Neural cell (in vitro differentiated cells): ENCODE measurements at regions not wholly inside any gene's neighbourhood (a gene's known extent, or its start where the extent isn't known, plus 50 kb on each side); places are given as distances from the start of the nearest gene placed in this dataset.

Source experiments
- H2AFZ ChIP-seq: fragments of 200-600, 300-800 bp; sonication (generic), shearing (Covaris generic); 2 replicates; pipeline ENCODE4 v1.6.0; 2014; ENCODE audit warnings: low read depth, mild to moderate bottlenecking, antibody characterized with exemption, low read length, moderate library complexity
- H3F3A ChIP-seq: fragments of 200-600 bp; shearing (Covaris generic); 2 replicates; pipeline ENCODE4 v1.6.1; 2016; ENCODE audit warnings: mild to moderate bottlenecking, moderate library complexity, mixed read lengths, antibody characterized with exemption, low read length; ENCODE audit not compliant: insufficient read depth, poor library complexity, severe bottlenecking
- H3K27ac ChIP-seq: fragments of 200-600, 300-800 bp; sonication (generic), shearing (Covaris generic); 2 replicates; pipeline ENCODE4 v1.5.1; 2014; ENCODE audit warnings: mild to moderate bottlenecking, low read length, moderate library complexity
- H3K27me3 ChIP-seq: fragments of 300-800, 200-600 bp; sonication (generic), shearing (Covaris generic); 2 replicates; pipeline ENCODE4 v1.6.0; 2014; ENCODE audit warnings: mild to moderate bottlenecking, low read depth, low read length, moderate library complexity; ENCODE audit not compliant: insufficient read depth
- H3K36me3 ChIP-seq: fragments of 300-800, 200-600 bp; sonication (generic), shearing (Covaris generic); 2 replicates; pipeline ENCODE4 v1.5.1; 2014; ENCODE audit warnings: mild to moderate bottlenecking, antibody characterized with exemption, low read length, moderate library complexity; ENCODE audit not compliant: insufficient read depth
- H3K4me2 ChIP-seq: fragments of 300-800, 200-600 bp; sonication (generic), shearing (Covaris generic); 2 replicates; pipeline ENCODE4 v1.6.0; 2014; ENCODE audit warnings: mild to moderate bottlenecking, low read length
- H3K4me3 ChIP-seq: fragments of 300-800, 200-600 bp; sonication (generic), shearing (Covaris generic); 2 replicates; pipeline ENCODE4 v1.5.1; 2014; ENCODE audit warnings: mild to moderate bottlenecking, low read length, moderate library complexity
- H3K79me2 ChIP-seq: fragments of 200-600 bp; shearing (Covaris generic); replicated peaks from 2 replicates; pipeline ENCODE4 v1.6.0; 2014; ENCODE audit warnings: mild to moderate bottlenecking, low read length, moderate library complexity; ENCODE audit not compliant: insufficient read depth
- H3K9ac ChIP-seq: fragments of 300-800, 200-600 bp; sonication (generic), shearing (Covaris generic); 2 replicates; pipeline ENCODE4 v1.6.1; 2016; ENCODE audit warnings: mild to moderate bottlenecking, low read length, mixed read lengths
- H3K9me2 ChIP-seq: fragments of 200-600 bp; shearing (Covaris generic); 2 replicates; pipeline ENCODE4 v1.6.1; 2016; ENCODE audit warnings: mild to moderate bottlenecking, low read length, mixed read lengths; ENCODE audit not compliant: insufficient read depth
- H3K9me3 ChIP-seq: fragments of 200-600, 300-800 bp; sonication (generic), shearing (Covaris generic); 2 replicates; pipeline ENCODE4 v1.6.1; 2016; ENCODE audit warnings: mild to moderate bottlenecking, mixed run types, low read length, moderate library complexity, mixed read lengths
- H4K20me1 ChIP-seq: fragments of 200-600 bp; shearing (Covaris generic); 2 replicates; pipeline ENCODE4 v1.6.1; 2016; ENCODE audit warnings: mild to moderate bottlenecking, mixed run types; ENCODE audit not compliant: insufficient read depth
- CTCF ChIP-seq: fragments of 450-650 bp; IDR thresholded peaks from 2 replicates; pipeline ENCODE4 v1.5.1; 2014; ENCODE audit warnings: antibody characterized with exemption, mild to moderate bottlenecking, moderate library complexity; ENCODE audit not compliant: poor library complexity, severe bottlenecking
- EP300 ChIP-seq: fragments of 450-650 bp; conservative IDR thresholded peaks from 2 replicates; pipeline ENCODE4 v1.6.1; 2014; ENCODE audit warnings: antibody characterized with exemption, mild to moderate bottlenecking, moderate library complexity; ENCODE audit not compliant: poor library complexity, severe bottlenecking
- EZH2 ChIP-seq: fragments of 200-600, 300-800 bp; shearing (Covaris generic), sonication (generic); IDR thresholded peaks from 2 replicates; pipeline ENCODE4 v1.6.1; 2014; ENCODE audit warnings: antibody characterized with exemption, low read length, borderline replicate concordance, mild to moderate bottlenecking; ENCODE audit not compliant: insufficient read depth, poor library complexity, severe bottlenecking
- MXI1 ChIP-seq: fragments of 450-650 bp; conservative IDR thresholded peaks from 2 replicates; pipeline ENCODE4 v1.6.1; 2014; ENCODE audit warnings: antibody characterized with exemption, mild to moderate bottlenecking; ENCODE audit not compliant: poor library complexity, severe bottlenecking
- POLR2AphosphoS5 ChIP-seq: IDR thresholded peaks from 2 replicates; pipeline ENCODE4 v1.6.1; 2012
- RAD21 ChIP-seq: fragments of 450-650 bp; conservative IDR thresholded peaks from 2 replicates; pipeline ENCODE4 v1.6.1; 2014; ENCODE audit warnings: antibody characterized with exemption, mild to moderate bottlenecking, moderate library complexity
- SMC3 ChIP-seq: fragments of 450-650 bp; conservative IDR thresholded peaks from 2 replicates; pipeline ENCODE4 v1.6.1; 2014; ENCODE audit warnings: antibody characterized with exemption, mild to moderate bottlenecking, moderate library complexity; ENCODE audit not compliant: poor library complexity
- TAF1 ChIP-seq: IDR thresholded peaks from 2 replicates; pipeline ENCODE4 v1.6.1; 2012; ENCODE audit warnings: low read depth
- TF ChIP-seq, protein P1 (sequence below): IDR thresholded peaks from 2 replicates; pipeline ENCODE4 v1.6.1; 2012; ENCODE audit warnings: borderline replicate concordance

- no peaks in the 10 kb centered on the region for H3K9me3 ChIP-seq
- TF ChIP-seq CTCF = no peak
- no peak for TF ChIP-seq RAD21
- TF ChIP-seq, protein P1, sequence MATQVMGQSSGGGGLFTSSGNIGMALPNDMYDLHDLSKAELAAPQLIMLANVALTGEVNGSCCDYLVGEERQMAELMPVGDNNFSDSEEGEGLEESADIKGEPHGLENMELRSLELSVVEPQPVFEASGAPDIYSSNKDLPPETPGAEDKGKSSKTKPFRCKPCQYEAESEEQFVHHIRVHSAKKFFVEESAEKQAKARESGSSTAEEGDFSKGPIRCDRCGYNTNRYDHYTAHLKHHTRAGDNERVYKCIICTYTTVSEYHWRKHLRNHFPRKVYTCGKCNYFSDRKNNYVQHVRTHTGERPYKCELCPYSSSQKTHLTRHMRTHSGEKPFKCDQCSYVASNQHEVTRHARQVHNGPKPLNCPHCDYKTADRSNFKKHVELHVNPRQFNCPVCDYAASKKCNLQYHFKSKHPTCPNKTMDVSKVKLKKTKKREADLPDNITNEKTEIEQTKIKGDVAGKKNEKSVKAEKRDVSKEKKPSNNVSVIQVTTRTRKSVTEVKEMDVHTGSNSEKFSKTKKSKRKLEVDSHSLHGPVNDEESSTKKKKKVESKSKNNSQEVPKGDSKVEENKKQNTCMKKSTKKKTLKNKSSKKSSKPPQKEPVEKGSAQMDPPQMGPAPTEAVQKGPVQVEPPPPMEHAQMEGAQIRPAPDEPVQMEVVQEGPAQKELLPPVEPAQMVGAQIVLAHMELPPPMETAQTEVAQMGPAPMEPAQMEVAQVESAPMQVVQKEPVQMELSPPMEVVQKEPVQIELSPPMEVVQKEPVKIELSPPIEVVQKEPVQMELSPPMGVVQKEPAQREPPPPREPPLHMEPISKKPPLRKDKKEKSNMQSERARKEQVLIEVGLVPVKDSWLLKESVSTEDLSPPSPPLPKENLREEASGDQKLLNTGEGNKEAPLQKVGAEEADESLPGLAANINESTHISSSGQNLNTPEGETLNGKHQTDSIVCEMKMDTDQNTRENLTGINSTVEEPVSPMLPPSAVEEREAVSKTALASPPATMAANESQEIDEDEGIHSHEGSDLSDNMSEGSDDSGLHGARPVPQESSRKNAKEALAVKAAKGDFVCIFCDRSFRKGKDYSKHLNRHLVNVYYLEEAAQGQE = no peak
- TF ChIP-seq EP300 = no peak
- no peak for TF ChIP-seq POLR2AphosphoS5
- no peak for TF ChIP-seq SMC3
- TF ChIP-seq MXI1 = no peak
- H3K79me2 ChIP-seq = no peaks in the 10 kb centered on the region
- H3K36me3 ChIP-seq = no peaks in the 10 kb centered on the region
- H3K9ac ChIP-seq = no peak overlapping the region
- no peak overlapping the region for H2AFZ ChIP-seq
- H3K27me3 ChIP-seq = no peaks in the 10 kb centered on the region
- no peak overlapping the region for H3K4me3 ChIP-seq
- H3K9me2 ChIP-seq = no peaks in the 10 kb centered on the region
- no peaks in the 10 kb centered on the region for H3F3A ChIP-seq
- no peaks in the 10 kb centered on the region for H4K20me1 ChIP-seq
- no peak overlapping the region for H3K4me2 ChIP-seq
- no peak overlapping the region for H3K27ac ChIP-seq
These were observed 1020.0 kb upstream of the GHITM start for GRCh38 chr10:83119346-83119745.

- no peaks in the 10 kb centered on the region for H3K9me2 ChIP-seq
- no peak for TF ChIP-seq POLR2AphosphoS5
- no peak overlapping the region for H3K9ac ChIP-seq
- H4K20me1 ChIP-seq = no peaks in the 10 kb centered on the region
- H2AFZ ChIP-seq = no peak overlapping the region
- H3K79me2 ChIP-seq = no peaks in the 10 kb centered on the region
- no peak overlapping the region for H3K4me2 ChIP-seq
- no peaks in the 10 kb centered on the region for H3K27me3 ChIP-seq
- H3K4me3 ChIP-seq = no peak overlapping the region
- no peaks in the 10 kb centered on the region for H3K36me3 ChIP-seq
- no peaks in the 10 kb centered on the region for H3F3A ChIP-seq
- H3K9me3 ChIP-seq = no peaks in the 10 kb centered on the region
- no peak overlapping the region for H3K27ac ChIP-seq
These were observed 1017.0 kb upstream of the GHITM start for GRCh38 chr10:83122336-83122735.

DNA sequence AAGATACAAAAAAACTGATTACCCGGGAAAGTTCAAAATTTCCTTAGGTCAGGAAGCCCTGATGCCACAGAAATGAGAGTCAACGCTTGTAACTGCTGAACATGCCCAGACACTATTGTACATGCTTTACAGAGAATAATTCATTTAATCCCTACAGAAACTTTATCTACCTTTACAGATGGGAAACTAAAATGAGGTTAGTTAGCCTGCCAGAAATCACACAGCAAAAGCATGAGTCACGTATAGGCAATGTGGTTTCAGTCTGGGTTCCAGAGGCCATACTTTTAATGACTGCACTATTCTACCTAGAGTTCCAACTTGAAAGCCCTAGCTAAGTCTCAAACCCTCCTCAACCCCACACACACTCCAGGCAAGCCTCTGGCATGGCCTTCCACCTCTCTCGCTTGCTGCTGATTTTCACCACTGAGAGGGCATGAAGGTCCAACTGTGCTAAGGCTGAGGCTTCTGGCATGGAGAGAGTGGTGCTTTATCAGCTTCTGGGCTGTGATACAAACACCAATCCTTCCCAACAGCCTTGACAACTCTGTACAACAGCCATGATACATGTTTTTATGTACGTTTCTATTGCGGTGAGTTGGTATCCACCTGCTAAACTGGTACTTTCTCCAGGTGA lies 1011.2 kb upstream of the GHITM start:
- Histone ChIP-seq H3F3A (no peaks in the 10 kb centered on the region), H3K9me2 (no peaks in the 10 kb centered on the region), H3K9me3 (no peaks in the 10 kb centered on the region), H3K36me3 (no peaks in the 10 kb centered on the region), H3K79me2 (no peaks in the 10 kb centered on the region), H3K4me3 (no peak overlapping the region), H3K9ac (no peak overlapping the region), H3K27ac (no peak overlapping the region), H2AFZ (no peak overlapping the region), H3K4me2 (no peak overlapping the region), H4K20me1 (no peaks in the 10 kb centered on the region), H3K27me3 (no peaks in the 10 kb centered on the region)
- no peak for TF ChIP-seq TAF1
- TF ChIP-seq RAD21 = no peak
- TF ChIP-seq MXI1 = no peak
- TF ChIP-seq CTCF = no peak
- TF ChIP-seq EP300 = no peak
- no peak for TF ChIP-seq EZH2
